A172 (cell line): ENCODE measurements at regions not wholly inside any gene's neighbourhood (a gene's known extent, or its start where the extent isn't known, plus 50 kb on each side); places are given as distances from the start of the nearest gene placed in this dataset.

Source experiments
- DNase-seq: peaks from one replicate; pipeline ENCODE4 v3.0.0-alpha.2; 2015; ENCODE audit warnings: low spot score

DNA sequence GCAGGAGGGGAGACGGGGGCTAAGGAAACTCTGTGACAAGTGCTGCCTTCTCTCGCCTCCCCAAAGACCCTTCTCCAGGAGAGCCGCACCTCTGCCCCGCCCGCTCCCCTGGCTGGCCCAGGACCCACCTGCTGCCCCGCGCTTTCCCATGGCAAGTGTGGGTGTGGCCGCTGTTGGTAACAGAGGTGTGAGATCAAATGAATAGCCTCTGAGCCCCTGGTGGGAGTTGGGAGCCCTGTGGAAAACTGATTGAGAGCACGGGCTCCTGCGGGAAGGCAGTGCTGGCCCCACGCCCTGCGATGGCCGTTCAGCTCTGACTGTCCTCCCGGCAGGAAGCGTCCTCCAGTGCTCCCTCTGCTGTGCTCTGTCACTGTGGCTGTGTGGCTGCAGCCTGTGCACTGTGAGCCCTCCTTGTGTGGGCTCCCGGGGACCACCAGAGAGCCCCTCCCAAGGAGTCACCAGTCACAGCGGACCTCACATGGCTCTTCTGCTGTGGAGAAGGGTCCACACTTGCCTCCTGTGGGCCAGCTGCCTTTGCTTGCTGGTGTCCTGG is 1275.9 kb downstream of the BRD1 start:
- no peak for DNase-seq

DNA sequence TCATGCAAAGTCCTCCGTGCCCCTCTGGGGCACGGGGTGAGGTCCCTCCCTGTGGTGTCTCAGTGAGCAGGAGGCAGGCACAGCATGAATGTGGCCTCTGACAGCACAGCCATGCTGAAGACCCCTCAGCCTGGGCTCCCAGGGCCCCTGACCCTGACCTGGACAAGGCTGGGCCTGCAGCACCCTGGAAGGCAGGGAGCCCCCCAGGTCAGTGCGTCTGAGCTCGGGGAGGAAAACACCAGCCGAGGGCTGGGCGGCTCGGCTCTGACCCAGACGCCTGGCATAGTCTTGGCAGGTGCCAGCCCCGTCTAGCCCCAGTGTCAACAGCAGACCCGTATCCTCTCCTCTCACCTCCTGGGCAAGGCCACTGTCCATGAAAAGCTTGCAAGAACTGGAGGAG is 1276.6 kb downstream of the BRD1 start:
- DNase-seq = no peak

DNA sequence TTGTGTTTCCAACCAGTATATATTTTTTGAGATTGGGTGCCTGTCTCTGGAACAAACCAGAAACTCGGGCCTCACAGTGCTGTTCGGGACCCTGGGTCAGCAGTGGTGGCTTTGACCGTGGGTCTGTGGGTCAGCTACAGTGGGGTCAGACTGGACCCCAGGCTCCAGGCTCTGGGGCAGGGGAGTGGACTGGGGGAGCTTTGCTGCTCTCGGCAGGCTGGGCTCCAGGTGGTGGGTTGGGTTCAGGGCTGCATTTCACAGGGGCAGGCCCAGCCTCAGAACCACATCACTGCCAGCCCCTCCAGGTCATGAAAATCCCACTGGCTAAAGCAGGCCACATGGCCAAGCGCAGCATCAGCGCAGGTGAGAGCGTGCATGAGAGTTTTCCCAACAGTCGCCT is 1279.3 kb downstream of the BRD1 start:
- no peak for DNase-seq

DNA sequence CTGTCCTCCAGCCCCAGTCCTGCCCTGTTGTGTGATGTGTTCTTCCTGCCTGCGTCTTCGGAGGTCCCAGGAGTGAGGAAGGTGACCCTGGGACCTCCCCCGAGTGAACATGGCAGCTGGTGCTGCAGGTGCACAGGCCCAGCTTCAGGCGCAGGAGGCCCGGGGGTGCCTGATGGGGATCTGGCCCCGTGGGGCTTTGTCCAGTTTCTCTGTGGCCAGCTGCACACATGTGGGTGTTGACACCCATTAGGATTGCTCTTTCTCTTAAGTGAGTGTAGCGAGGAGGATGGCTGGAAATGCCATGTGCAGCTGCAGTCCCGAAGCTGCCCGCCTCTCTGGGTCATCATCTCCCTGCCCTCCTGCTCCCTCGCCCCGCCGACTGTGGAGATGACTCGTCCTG is 1279.7 kb downstream of the BRD1 start:
- no peak for DNase-seq

DNA sequence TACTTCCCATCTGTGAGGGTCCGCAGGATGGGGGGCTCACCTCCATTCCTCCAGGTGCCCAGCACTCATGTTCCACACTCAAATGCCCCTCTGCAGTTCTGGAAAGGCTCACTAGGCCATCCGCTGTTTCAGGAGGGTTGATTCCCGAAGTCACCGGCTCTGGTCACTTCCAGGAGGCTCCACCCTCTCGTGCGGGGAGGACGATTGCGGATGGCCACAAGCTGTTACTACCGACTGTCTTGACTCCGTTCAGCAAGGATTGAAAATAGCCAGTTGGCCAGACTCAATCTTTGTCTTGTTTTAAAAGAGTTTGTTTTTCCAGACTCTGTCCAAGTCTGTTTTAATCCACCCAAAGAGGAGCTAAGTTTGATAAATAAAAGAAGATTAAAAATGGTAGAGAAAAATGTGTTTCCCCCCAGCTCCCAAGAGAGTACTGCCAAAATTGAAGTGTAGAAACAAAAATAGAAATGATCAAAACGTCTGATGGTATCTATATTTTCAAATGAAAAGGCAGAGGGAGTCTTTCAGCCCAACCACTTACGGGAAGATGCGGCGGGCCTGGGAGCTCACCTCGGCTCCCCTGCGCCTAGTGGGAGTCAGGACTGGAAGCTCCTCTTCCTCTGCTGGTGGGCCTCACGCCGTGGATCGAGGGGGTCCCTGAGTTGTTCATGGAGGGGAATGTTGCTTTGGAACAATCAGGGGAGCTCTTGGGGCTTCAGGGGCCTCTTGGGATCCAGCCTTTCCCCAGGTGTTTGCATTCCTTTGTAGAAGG is 1280.8 kb downstream of the BRD1 start:
- no peak for DNase-seq

DNA sequence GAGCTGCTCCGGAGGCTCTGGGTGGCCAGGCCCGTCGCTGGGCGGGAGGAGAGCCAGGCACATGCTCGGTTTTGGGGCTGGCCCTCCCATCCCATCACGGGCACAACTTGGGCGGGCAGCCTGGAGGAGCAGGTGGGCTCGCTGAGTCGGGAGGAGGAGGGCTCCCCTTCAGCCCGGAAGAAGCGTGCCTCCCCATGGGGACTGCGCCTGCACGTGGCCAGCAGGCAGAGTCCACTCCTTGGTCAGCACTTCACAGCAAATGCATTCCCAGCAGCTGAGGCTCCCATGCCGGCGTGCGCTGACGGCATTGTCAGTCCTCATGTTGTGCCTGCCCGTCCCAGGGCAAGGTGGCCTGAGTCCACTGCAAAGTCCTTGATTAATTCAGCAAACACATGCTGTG is 1281.7 kb downstream of the BRD1 start:
- DNase-seq = no peak

DNA sequence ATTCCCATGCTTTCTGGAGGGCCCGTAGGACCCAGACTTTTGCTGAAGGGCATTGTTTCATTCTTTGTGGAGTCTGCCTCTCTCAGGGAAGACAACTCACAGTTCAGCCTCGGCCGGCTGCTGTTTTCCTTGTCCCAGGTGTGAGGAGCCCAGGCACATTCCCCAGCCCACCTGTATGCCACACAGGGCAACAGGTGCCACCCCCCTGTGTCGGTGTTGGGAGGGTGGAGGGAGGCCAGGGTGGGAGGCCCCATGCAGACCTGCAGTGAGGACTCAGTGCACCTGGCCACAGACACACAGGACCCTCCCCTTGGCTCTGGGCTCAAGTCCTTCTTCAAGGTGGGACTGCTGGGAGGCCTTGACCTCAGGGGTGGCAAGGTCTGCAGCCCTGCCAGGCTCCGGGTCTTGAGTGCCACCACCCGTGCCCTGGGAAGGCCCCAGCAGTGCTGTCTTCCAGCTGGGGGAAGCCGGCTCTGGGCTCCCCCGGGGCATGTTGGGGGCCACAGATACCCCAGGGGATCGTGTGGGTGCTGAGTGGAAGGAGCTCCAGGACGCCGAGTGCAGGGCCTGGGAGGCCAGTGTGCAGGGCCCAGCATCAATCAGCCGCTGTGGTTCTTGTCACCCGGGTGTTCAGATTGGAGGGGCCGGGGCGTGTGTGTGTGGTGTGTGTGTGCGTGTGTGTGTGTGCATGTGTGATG is 1286.1 kb downstream of the BRD1 start:
- DNase-seq = no peak

DNA sequence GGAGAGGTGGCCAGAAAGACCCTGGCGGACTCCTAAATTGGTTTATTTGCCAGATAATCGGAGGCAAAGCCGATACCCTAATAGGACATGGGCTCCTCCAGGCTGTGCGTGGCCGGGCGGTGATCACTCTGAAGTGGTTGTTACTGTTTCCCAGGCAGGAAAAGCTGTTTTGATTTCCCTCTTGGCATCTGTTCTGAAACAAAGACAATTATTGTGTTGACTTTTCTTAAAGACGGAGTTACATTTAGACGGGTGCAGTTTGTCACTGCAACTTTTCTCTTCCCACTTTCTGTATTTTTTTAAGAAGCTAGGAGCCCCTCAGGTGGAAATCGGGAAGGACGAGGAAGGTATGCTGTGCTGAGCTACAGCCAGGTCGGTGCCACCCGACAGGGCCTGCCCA is 1288.4 kb downstream of the BRD1 start:
- no peak for DNase-seq

DNA sequence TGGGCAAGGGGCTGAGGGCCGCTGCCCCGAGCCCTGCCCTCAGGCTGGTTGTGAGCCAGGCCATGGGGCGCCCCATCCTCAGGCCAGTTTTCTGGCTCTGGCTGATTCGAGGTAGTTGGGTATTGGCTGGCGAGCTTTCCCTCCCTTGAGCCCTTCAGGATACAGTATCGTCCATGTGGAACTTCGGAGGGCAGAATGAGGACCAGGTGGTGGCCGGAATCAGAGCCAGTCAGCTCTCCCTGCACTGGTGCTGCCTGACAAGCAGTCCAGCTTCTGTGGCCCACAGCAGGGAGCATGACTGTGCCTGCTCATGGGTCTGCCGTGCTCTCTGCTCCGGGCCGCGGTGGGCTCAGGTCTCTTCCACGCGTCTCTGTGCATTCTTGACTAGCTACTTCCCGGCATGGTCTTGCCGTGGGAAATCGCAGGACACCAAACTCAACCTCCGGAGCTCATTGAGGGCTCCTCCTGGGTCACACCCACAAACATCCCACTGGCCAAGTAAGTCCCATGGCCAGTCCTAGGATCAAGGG is 1289.3 kb downstream of the BRD1 start:
- no peak for DNase-seq

DNA sequence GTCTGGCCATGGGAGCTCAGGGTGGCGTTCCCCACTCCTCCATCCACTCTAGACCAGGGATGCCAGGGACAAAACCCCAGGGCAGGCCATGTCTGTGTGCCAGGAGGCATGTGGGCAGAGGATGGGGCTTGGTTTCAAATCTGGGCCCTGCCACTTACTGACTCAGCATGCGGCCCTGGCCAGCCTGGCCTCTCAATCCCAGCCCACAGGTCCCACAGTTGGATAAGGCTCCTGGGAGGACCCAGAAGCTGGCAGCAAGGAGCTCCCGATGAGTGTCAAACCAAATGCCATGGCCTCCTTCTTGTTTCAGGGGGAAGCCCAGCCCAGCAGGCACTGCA is 1290.4 kb downstream of the BRD1 start:
- DNase-seq = no peak

DNA sequence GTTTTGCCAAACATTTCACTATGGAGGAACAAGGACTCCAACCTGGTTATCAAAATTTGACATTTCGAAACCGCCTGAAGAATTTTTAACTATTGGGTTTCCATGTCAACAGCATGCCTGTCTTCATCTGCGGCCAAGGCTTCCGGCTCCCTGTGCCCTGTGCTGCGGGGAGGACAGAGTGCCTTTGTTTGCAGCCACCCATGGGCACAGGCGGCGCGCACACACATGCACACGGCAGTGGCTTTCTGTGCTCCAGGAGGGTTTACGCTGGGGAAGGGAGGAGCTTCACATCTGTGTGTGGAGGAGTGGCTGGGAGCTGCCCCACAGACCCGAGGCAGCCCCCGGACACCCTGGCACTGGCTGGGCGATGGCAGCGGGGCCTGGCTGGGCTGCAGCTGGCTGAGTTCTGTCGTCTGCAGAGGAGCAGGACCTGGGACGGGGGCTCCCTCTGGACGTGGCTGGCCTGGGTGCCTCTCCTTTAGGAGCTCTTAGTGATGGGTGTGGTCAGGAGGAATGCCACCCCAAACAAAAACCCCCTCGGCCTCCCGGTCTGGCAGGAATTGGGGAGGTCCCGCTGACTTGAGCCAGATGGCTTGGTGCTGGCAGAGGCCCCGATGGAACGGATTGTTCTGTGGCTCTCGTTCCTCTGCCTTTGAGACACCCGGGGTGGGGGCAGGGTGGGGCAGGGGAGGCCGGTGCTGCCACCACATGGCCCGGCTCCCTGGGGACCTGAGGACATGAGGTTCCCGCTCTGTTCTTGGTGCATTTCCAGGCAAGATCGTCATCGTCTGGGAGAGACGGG is 1290.9 kb downstream of the BRD1 start:
- no peak for DNase-seq

DNA sequence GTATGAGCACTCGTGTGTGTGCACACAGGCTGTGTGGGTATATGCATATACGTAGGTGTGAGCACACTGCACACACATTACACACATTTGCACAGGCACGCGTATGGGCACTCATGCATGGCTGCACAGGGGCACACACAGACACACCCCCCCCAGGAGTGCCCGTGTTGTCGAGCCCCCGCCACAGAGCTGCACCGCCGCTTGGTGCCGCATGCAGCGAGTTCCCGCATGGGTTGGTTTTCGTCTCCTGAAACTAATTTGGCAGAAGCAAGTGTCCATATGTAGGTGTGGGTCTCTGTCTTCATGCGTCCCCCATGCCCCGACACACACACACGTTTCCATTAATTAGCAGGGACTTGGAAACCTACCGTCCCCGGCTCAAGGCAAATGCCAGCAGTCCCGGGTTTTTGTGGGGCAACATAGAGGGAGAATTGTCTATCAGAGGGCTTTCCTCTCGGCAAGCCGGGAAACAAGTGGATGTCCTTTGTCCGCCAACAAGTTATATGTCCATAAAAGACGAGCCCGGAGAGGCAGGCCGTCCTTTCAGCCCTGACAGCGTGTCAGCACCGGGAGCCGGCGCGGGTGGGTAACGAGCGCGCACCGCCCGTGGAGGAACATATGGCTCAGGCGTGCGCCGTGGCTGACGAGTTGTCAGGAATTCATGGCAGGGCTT is 1291.7 kb downstream of the BRD1 start:
- no peak for DNase-seq

DNA sequence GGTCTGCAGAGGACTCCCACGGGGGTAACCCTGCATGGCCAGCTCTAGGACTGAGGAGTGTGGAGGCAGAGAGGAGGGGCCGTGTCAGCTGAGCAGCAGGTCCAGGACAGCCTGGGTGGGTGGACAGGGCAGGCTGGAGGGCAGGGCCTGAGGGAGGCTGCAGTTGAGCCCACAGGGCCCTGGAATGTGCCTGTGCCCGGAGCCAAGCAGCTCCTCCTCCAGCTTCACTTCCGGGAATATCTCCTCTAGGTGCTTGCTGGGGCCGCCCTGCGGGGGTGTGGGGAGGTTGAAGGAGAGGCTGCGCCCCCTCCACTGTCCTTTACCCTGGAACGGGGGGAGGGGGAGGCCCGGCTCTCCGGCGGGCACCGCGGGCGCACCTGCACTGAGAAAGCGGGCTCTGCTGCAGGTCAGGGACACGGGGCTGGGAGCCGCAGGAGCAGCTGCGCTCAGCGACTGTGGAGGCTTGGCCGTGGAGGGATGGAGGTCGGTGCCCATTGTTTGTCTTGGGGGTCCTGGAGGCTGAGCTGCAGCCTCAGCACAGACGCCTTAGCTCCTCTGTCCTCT is 1293.2 kb downstream of the BRD1 start:
- DNase-seq = no peak

DNA sequence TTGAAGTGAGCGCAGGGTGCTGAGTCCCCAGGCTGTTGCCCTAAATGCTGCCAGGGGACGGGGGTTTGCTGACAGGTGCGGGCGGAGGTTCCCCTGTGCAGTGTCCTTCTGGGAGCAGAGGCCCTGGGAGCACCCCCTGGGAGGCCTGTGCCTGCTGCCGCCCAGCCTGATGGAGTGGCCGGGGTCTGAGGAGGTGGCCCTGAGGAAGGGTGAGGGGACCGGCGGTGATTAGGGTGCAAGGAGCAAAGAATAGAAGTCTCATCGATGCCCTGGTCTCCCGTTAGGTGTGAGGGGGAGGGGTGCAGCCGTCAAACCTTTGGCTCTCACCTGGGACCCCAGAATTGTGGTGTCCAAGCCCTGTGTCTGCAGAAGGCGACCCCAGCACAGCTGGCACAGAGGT is 1294.7 kb downstream of the BRD1 start:
- DNase-seq = no peak

DNA sequence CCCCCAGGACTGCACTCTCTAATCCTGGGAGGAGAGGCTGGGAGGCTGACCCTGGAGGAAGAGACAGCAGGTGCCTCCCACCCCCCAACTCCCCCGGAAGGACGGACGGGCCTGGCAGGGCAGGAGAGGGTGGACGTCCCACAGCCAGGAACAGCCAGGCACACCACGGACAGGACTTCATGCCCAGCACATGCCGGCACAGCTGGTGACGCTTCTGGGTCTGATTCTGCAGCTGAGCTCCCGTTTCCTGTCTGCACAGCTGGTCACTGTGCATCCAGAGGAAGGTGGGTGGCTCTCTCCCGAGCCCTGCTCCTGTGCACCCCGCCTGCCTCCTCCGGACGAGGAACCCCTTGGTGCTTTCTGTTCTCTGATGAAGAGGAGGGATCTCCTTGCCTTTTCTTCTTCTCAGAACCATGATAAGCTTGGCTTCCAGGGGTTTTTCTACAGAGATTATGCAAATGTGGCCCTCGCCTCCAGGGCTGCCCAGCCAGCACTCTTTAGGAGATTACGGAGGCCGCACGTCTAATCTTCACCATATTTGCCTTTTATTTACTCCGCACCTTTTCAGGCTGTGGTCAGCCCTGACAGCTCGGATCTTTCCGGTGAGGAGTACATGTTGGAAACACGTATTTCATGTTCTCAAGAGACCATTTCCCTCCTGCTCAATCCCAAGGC is 1295.8 kb downstream of the BRD1 start:
- no peak for DNase-seq

DNA sequence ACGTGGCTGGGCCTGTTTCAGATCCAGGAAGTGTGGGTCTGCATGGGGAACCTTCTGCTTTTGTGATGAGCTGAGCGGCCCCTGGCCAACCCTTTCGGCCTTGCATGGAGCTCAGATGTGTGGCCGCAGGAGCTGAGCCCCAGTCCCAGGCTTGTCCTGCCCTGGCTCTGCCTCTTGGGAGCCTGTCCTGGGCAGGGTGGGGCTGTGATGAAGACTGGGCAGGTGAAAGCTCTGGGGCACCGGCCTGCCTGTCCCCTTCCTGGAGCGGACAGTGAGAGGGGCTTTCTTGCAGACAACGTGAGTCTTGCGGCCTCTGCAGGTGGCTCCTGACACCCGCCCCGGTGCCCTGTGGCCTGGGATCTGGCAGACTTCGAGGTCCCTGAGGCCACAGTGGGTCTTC is 1296.6 kb downstream of the BRD1 start:
- DNase-seq = no peak

DNA sequence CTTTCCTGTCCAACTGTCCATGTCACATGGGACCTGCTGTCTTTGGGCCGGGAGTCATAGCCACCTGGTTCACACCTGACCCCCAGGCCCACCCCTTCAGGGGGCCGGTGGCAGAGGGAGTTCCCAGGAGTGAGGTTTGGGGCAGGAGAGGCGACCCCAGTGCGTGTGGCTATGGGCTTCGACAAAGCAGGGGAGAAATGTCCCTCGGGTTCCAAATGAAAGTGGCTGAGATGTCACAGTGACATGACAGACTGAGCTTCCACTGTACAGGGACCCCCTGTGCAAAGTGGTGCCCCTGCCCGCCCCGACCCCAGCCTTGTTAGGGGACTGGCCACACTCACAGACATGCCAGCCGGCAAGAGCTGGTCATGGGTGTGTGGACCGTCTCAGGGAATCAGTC is 1297.0 kb downstream of the BRD1 start:
- DNase-seq = no peak

DNA sequence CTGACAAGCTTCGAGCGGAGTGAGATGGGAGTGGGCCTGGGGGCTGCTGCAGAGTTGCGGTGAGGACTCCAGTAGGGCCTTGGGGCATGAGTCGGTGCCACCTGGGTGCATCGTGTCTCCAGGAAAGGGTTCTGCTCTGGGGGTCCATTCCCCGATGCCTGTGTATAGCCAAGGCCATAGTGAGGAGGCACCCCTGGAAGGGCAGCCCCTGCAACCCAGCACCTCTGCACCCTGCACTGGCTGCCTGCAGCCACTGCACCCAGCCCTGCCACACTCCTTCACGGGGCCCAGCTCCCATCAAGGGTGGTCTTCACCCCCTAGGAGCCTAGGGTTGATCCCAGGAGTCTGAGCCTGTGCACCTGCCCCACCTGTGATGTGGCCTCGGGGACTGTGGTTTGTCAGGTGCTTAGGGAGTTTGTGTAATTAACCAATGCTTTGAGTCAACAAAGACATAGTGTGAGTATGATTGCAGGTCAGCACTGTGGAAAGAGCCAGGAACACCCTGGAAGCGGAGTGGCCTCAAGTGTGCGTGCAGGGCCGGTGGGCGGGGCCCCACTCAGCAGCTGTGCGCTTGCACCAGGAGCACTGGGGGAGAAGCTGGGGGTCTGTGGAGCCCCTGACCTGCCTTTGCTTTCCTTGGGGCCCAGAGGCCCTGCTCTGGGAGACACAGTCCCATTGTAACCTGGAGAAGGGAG is 1299.3 kb downstream of the BRD1 start:
- no peak for DNase-seq

DNA sequence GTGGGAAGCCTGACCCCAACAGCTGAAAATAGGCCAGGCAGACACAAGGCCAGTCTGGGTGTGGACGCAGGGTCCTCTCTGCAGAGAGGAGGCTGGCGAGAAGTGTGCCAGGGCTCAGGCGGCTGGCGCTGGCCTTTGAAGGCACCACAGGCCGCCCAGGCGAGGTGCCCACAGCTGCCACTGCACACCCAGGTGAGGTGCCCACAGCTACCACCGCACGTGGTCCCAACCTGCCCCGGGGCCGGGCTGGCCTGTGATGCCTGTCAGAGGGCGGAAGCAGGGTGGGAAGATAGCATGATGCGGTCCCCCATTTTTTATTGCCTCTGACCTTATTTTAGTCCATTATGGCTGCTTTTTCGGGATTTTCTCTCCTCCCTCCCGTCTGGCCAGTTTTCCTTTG is 1303.9 kb downstream of the BRD1 start:
- DNase-seq = no peak

DNA sequence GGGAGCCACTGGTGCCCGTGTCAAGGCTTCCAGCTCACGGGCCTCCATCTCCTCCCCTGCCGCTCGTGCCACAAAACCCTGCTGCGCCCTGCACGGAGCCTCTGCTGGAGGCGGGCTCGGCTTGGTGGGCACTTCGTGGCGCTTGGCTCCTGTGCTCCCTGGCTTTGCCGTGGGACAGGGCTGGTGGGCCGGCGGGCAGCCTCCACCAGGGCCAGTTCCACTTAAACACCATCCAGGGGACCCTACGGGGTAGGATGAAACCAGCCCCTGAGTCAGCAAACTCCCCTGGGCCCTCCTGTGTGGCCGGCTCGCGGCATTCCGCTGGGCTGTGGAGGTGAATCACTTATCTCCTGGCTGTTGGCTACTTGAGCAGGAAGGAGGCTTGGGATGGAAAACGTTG is 1304.6 kb downstream of the BRD1 start:
- no peak for DNase-seq
